ENCODE measurements at regions not wholly inside any gene's neighbourhood (a gene's known extent, or its start where the extent isn't known, plus 50 kb on each side); places are given as distances from the start of the nearest gene placed in this dataset.

GRCh38 chr20:22473293-22473692, 111.1 kb downstream of the FOXA2 start:
- ATAC-seq (no peak), DNase-seq (ENCODE audit: missing footprints) (no peak)
- intact Hi-C loops (cut with DNase I) = no loop called here

GRCh38 chr20:22472447-22473100, 111.8 kb downstream of the FOXA2 start:
- DNase-seq (ENCODE audit: missing footprints) (no peak), ATAC-seq (no peak)
- intact Hi-C loops (cut with DNase I) = no loop called here

GRCh38 chr20:22471156-22471836, 113.1 kb downstream of the FOXA2 start:
- DNase-seq (ENCODE audit: missing footprints) = no peak
- intact Hi-C loops (cut with DNase I) = no loop called here
- ATAC-seq = no peak

- no peak for ATAC-seq
- intact Hi-C loops (cut with DNase I) = no loop called here
- DNase-seq (ENCODE audit: missing footprints) = no peak
Measured at GRCh38 chr20:22470620-22471026, 113.7 kb downstream of the FOXA2 start.

- ATAC-seq (no peak), DNase-seq (ENCODE audit: missing footprints) (no peak)
- intact Hi-C loops (cut with DNase I) = no loop called here
Measured at GRCh38 chr20:22466447-22467171, 117.8 kb downstream of the FOXA2 start.

DNA sequence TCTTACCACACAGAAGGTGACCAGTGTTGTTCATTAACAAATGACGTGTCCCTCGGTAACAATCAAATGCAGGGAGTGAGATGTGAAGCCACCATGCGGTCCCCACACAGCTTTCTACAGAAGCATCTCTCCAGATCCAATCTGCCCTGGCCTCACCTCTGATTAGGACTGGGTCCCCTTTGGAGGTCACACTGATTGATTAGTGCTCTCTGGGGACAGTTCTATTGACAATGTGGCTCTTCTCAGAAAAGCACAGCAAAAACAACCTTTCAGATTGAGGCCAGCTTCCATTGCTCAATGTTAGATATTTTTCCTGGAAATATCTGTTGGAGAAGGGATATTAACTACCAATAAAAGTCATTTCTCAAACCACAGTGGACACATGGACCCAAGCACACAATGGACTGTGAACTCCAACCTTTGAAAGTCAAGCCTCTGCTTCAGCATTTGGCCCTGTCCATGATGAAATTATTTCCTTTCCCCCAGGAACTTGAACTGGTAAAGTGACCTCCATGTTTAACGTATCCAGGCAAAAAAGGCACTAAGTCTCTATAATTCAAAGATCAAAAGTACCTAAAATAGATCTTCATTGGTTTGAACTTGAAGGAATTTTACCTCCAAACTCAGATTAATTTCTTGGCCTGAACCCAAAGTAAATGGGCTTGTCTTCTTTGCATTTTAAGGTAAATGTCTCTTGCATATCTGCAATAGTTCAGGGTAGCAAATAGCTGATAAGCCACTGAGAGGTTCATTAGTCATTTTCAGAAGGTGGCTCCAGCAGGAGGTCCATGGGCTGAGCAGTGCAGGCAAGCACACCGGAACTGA, 118.5 kb downstream of the FOXA2 start:
- DNase-seq (ENCODE audit: missing footprints) = no peak
- intact Hi-C loops (cut with DNase I) = no loop called here
- ATAC-seq = no peak

DNA sequence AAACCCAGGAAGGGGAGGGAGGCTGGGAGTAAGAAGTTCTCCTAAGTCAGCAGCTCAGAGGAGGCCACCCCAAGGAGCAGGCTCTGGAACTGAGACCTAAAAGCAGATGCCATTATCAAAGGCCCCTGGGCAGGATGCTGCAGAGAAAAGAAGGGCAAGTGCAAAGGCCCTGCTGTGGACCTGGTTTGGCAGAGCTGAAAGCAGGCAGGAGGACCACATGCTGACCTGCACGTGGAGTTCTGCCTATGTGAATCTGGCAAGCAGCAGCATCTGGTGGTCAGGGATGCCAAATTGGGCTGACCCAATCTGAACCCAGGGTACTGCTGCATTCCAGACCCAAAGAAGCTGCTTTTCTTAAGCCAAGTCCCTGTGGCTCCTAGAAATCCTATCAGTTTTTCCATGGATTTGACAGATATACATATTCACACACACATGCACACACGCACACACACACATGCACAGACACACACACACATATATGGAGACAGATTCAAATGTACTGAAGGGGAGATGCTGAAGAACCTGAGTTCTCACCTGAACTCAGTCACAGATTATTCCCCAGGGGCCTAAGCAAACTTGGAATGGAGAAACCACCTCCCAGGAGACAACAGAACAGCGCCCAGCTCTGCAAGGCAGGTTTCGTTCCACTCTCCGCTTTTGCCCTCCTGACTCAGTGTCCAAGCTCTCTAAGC, 119.9 kb downstream of the FOXA2 start:
- intact Hi-C loops (cut with DNase I) = no loop called here
- no peak for DNase-seq (ENCODE audit: missing footprints)
- ATAC-seq = no peak

GRCh38 chr20:22462975-22463914, 121.1 kb downstream of the FOXA2 start:
- no peak for ATAC-seq
- no peak for DNase-seq (ENCODE audit: missing footprints)
- intact Hi-C loops (cut with DNase I) = no loop called here

DNA sequence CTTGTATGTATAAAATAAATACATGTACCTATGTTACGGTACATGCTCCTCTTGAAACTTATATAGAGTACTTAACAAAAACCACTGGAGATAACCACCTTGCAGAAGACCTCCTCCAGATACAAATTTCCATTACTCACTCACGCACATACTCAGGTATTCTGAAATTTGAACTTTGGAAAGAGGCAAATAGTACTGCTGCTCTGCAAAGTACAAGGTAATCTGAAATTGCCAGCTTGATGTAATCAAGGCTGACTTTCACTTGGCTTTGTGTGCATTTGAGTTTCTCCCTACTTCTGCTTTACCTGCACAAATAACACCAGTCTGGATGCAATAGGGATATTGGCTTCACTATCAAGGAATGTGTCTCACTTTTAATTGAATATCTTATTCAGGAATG, 123.6 kb downstream of the FOXA2 start:
- intact Hi-C loops (cut with DNase I) = no loop called here
- ATAC-seq = no peak
- no peak for DNase-seq (ENCODE audit: missing footprints)

DNA sequence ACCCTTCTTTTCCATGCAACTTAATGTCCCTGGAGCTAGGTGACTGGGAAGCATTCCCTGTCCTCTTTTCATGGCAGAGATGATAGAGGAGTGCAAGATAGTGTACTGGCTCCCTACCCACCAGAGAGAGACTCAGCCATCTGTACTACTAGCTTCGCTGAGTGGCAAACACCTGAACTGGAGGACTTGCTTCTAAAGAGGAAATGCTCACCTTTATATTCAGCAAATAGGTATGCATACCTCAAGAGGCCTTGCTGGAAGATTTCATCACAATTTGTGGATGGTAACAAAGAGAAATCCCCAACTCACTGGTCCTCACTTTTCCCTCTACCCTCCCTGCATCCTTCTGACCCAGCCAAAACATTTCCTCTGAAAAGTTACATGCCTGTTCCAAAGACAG, 124.1 kb downstream of the FOXA2 start:
- ATAC-seq (no peak), DNase-seq (ENCODE audit: missing footprints) (no peak)
- intact Hi-C loops (cut with DNase I) = no loop called here

DNA sequence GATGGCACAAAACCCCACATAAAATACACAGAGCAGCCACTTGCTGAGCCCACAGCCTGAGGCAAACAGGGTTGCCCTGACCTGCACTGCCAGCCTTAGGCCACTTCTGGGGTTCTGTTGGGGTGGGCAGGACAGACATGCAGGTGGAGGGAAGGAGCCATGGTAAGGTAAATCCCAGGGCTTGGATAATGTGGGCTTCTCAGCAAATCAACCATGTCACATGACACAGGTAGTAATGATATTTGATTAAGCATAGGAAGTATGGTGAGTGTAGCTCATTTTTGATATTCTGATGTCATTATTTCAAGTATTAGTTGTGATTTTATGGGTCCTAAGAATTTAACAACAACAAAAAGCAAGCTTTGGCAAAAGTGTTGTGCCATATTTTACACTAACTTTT, 124.6 kb downstream of the FOXA2 start:
- intact Hi-C loops (cut with DNase I) = no loop called here
- DNase-seq (ENCODE audit: missing footprints) (no peak), ATAC-seq (no peak)

GRCh38 chr20:22456109-22456508, 128.3 kb downstream of the FOXA2 start:
- intact Hi-C loops (cut with DNase I) = no loop called here
- no peak for ATAC-seq
- no peak for DNase-seq (ENCODE audit: missing footprints)

- intact Hi-C loops (cut with DNase I) = no loop called here
- ATAC-seq = no peak
Measured at GRCh38 chr20:22455259-22455658, 129.1 kb downstream of the FOXA2 start.

DNA sequence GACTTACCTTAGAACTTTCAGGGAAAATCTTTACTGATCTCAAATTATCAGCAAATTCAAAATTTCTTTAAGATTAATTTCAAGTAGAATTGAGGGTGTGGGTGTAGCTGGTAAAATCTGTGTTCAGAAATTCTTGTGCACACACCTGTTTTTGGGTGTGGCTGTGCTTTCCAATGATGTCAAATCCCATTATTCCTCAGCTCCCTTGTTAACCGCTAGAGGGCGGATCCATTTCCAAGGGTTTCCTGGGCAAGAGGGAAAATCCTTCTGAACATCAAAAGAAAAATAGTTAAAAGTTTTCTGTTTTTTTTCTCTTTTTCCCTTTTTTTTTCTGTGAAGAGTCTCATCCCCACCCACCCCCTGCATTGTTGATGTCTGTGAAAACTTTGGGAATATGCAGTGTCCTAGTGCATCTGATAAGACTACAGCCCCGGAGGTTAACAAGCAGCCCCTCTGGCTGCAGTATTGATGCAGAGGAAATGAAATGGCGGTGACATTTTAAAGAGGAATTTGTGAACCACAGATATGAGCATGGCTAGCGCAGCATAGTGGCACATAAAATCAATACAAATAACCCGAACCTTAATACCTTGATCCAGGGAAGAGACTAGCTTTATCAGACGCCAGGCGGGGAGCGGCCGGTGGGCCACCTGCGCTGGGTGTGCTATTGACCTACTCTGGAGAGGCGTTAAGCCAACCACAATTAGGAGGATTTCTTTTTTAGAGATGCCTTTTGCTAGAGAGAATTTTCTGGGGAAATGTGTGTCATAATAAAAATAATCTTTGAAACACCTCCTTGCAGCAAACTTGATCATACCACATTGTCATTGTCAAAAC, 130.9 kb downstream of the FOXA2 start:
- no peak for ATAC-seq
- no peak for DNase-seq (ENCODE audit: missing footprints)
- intact Hi-C loops (cut with DNase I) = no loop called here

More at GRCh38 chr20:22455259-22455658, 129.1 kb downstream of the FOXA2 start:
- no peak for DNase-seq (ENCODE audit: missing footprints)

DNA sequence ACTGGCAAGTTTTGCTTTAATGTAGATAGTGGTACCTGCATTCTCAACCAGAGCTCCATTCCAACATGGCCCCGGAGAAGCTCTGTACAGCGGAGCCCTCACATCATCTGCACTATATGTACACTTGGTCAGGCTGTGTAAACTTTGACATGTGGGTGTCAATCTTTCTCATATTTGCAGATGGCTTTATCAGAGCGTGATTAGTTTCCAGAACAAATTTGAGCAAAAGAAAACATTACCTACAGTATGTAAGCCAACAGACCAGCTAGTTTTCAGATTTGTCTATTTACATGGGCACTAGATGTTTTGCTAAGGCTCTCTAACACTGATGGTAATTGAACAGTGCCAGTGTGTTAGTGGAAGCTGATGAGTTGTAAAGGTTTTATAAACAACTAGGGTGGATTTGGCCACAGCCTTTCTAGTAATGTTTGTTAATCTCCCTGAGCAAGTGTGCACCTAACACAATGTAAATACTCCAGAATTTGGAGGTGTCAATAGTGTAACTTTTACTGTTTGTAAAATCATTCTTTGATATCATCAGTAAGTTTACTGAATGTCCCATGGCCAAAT, 131.8 kb downstream of the FOXA2 start:
- intact Hi-C loops (cut with DNase I) = no loop called here
- DNase-seq (ENCODE audit: missing footprints) (no peak), ATAC-seq (no peak)

- intact Hi-C loops (cut with DNase I) = no loop called here
- ATAC-seq (no peak), DNase-seq (ENCODE audit: missing footprints) (no peak)
Measured at GRCh38 chr20:22450537-22450936, 133.8 kb downstream of the FOXA2 start.

Measured in Right ventricle myocardium inferior (tissue), 1 donor.